ENCODE measurements at regions not wholly inside any gene's neighbourhood (a gene's known extent, or its start where the extent isn't known, plus 50 kb on each side); places are given as distances from the start of the nearest gene placed in this dataset. TPM values are rescaled to one million over a fixed set of nuclear protein-coding genes. Genes with fewer than 3 reads are reported as not detected.

DNA sequence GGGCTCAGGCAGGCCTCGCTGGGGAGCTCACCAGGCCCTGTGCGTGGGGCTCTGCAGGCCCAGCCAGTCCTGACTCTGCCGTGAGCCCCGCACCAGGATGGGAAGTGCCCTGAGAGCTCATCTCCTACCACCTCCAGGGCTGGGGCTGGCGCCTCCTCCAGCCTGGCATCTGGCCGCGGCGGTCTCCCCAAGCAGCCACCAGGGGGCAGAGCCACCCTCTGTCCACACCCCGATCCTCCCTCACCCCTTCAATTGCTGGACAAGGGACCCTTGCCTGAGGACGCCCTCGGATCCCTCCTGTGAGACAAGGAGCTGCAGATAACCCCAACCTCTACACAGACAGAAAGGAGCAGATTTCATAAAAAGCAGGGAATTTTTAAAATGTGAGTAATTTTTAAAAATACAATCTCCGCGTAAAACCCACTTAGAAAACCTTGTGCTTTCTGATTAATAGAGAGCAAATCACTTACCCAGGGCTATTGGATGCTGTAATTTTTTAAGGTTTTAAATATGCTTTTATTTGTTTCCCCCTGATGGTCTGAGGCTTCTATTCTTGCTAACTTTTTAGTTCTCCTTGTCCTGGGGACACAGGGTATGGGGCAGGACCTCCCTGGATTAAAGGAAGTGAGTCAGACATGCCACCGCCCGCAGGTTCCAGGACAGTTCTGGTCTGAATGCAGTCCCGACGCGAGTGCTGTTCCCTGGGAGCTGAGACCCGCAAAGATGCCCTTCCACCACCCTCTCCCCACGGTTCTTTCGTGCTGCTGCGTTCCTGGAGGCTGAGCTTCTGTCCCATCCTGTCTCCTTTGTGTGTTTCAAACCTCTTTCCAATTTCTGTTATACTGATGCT is 52.3 kb upstream of the CHRNA7 start:
- DNase-seq (ENCODE audit: low read depth): no peak
- TF ChIP-seq, protein P1, sequence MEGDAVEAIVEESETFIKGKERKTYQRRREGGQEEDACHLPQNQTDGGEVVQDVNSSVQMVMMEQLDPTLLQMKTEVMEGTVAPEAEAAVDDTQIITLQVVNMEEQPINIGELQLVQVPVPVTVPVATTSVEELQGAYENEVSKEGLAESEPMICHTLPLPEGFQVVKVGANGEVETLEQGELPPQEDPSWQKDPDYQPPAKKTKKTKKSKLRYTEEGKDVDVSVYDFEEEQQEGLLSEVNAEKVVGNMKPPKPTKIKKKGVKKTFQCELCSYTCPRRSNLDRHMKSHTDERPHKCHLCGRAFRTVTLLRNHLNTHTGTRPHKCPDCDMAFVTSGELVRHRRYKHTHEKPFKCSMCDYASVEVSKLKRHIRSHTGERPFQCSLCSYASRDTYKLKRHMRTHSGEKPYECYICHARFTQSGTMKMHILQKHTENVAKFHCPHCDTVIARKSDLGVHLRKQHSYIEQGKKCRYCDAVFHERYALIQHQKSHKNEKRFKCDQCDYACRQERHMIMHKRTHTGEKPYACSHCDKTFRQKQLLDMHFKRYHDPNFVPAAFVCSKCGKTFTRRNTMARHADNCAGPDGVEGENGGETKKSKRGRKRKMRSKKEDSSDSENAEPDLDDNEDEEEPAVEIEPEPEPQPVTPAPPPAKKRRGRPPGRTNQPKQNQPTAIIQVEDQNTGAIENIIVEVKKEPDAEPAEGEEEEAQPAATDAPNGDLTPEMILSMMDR (IDR thresholded peaks at IDR 0.05; ENCODE audit: insufficient read depth, low read depth, low read length): peak; percentile 59

More for the DNA sequence above, 52.3 kb upstream of the CHRNA7 start:
- H3K4me3 ChIP-seq (ENCODE audit: low read depth, low read length): no peak overlapping the region

Small RNA genes lying in the stretch of these regions (small RNA-seq; reads per million reads assigned to genes)
- gene AC026951.2 (not detected), gene RF00425 (not detected)

All from fibroblast of villous mesenchyme (primary cell).